HG03342 (cell line): ENCODE measurements at regions not wholly inside any gene's neighbourhood (a gene's known extent, or its start where the extent isn't known, plus 50 kb on each side); places are given as distances from the start of the nearest gene placed in this dataset.
"Not testable (repeated sequence)": the region's sequence is repeated elsewhere in the genome, so short reads cannot be mapped to it uniquely, and the experiment has no call there.

Experiments
- ATAC-seq: cut with Tn5 transposase; IDR thresholded peaks from one replicate; pipeline ENCODE4 v1.9.1; 2021; ENCODE audit warnings: mild to moderate bottlenecking, moderate library complexity; ENCODE audit not compliant: unreplicated experiment

GRCh38 chr3:153785901-153786300 is 335.3 kb upstream of the ARHGEF26 start:
- ATAC-seq = no peak

- no peak for ATAC-seq
These were observed 331.8 kb upstream of the ARHGEF26 start for GRCh38 chr3:153789380-153789779.

GRCh38 chr3:153797056-153797455 is 324.1 kb upstream of the ARHGEF26 start:
- ATAC-seq = not testable (repeated sequence)

GRCh38 chr3:153809097-153809496 is 312.1 kb upstream of the ARHGEF26 start:
- ATAC-seq = no peak

DNA sequence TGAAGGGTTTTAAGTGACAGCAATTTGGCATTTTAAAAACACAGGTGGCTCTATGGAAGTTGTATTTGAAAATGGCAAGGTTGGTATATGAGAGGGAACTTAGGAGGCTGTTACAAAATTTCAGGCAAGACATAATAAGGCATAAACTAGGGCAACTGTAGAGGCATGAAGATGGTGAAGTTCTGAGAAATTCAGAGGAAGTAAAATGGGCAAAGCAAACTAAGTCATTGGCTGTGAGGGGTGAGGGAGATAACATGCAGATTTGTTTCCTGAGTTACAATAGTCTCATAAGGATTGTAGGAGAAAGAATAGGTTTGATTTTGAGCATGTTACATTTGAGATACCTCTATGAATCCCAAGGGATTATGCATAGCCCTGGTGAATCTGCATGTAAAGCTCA is 302.9 kb upstream of the ARHGEF26 start:
- ATAC-seq = no peak

DNA sequence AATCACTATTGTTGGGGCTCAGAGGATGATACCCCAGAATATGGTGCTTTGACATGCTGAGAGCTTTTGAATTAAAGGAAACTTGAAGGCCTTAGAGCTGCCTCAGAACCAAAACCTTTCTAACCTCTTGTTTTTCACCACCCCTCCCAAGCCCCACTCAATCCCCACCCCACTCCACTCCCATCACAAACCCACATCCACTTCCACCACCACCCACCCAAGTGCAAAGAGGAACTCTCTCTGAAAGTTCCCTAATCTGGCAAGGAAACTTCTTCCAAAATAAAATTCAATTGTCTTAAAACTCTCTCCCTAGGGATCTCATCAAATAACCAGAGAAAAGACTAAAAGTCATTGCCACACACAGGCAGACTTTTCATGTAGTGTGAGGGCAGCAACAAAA is 301.2 kb upstream of the ARHGEF26 start:
- ATAC-seq = no peak

GRCh38 chr3:153828346-153828745 is 292.8 kb upstream of the ARHGEF26 start:
- ATAC-seq = not testable (repeated sequence)

DNA sequence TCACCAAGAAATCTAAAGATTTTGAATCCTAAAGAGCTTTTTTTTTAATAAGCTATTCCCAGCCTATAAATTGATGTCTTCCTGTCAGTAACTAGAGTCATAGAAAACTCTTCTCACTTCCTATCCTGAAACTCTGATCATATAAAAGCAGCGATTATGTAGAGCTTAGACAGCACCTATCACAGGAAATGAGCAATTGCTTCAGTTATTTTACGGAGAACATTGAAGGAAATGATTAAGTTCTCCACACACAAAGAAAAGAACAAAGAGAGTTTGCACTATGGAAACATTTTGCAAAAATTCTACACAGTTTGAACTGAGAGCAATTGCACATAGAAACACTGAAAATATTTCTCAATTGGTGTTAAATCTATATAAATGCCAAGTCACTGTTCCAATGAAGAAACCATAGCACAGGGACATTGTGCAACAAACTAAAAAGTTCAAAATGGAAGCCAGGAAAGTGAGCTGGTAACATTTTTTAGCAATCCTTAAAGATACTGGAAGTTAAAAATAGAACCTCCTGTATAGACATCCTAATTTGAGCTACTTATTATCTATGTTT is 291.5 kb upstream of the ARHGEF26 start:
- no peak for ATAC-seq

DNA sequence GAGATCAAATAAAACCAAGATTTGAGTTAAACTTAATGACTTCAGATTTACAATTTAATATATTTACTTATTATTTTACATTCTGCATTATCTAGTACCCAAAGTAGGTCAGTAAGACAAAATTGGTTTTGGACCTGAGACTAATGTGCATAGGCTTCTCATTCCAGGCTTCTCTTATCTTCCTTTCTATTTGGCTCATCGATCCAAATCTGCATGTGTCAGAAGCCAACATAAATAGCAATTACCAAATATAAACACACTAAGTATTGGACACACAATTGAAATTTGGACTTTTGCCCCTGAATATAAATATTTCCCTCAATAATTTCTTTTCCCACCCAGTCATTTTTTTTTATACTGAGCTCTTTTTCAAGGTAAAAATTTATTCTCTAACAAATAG is 290.6 kb upstream of the ARHGEF26 start:
- no peak for ATAC-seq

DNA sequence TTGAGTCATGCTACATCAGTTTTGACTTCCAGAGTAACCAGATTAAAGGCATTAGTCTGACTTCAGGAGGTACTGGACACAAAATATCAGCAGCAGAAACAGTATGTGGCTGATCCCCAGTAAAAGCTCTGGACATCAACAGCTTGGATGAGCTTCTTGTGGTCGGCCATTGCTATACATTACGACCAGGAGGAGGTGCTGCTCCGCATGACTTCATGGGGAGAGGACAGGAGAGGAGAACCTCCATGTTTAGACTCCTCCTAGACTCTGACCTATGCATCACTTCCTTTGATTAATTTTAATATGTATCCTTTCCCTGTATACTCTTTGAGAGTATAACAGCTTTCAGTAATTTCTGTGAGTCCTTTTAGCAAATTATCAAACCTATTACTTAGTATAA is 285.6 kb upstream of the ARHGEF26 start:
- peak; percentile 87 for ATAC-seq

DNA sequence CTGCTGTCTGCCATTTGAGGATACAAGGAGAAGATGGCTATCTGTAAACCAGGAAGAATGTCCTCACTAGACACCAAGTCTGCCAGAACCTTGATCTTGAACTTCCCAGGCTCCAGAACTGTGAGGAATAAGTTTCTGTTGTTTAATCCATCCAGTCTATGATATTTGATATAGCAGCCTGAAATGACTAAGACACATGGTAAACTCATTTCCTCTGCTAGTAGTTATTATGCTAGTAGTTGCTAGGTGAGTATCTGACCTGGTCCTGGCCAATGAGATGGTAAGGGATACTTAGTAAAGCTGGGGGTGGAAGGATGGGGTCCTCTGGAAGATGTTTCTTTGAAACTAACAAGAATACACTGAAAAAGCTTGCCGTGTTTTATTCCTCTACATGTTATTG is 280.7 kb upstream of the ARHGEF26 start:
- ATAC-seq = no peak

DNA sequence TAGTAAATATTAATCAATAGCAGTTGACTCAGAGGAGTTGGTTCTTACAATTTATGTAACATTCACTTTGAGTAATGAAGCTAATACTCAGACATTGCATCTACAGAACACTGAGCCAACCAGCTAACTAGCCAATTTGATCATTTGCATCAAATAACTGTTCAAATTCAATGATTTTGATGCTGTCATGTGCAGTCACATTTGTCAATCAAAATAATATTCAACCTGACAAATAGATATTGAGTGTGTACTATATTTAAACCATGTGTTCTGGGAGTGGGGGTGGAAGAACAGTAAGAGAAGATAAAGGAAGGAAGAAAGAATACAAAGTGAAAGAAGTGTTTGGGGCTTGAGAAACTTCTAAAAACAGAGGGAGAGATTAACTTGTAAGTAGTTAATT is 277.2 kb upstream of the ARHGEF26 start:
- ATAC-seq = no peak

DNA sequence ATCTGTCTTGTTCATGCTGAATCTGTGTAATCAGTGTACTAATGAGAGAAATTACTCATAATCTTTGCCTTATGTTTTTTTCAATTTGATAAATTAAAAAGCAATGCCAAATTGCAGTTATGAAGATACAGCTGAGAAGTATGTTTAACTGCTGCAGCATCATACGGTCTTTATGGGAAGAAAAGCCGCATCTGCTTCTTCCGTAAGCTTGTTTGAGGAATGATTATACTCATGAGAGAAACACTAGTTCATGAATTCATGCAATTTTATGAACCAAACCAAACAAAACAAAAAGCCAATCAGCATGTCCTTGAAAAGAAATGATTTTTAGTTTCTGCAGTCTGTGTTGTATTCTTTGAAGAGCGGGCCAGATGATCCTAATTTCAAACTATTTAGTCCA is 275.9 kb upstream of the ARHGEF26 start:
- ATAC-seq = no peak

DNA sequence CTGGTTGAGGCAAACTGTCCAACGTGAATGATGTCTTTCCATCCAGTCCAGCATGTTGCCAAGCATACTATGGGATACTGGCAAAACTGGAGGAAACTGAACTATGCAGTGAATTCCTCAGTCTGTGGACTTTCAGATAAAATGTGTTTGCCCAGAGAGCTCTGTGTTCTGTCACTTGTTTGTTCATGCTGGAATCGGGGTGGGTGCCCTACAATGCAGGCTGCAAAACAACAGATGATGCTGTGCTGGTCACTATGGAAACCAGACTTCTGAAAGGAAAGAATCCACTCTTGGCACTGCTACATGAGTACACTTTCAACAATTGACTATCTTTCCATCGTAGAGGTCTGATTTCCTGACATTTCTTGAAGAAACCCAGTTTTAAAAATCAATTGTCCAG is 272.5 kb upstream of the ARHGEF26 start:
- no peak for ATAC-seq

DNA sequence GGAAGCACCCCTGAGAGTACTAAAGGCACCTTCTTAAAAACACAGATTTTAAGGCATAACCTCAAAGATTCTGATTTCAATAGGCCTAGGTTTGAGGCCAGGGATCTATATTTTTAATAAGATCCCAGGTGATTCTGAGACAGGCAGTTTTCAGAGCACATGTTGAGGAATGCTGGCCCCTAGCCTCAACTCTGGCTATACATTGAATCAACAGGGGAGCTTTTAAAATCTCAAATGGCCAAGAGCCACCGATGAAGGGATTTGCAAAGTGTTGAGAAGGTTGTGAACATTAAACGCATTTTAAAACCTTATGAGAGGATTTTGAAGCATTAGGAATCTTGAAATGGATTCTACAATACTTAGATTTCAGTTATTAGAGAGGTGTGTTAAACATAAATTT is 268.8 kb upstream of the ARHGEF26 start:
- ATAC-seq = no peak

GRCh38 chr3:153853163-153853562 is 268.0 kb upstream of the ARHGEF26 start:
- ATAC-seq = peak; percentile 41

DNA sequence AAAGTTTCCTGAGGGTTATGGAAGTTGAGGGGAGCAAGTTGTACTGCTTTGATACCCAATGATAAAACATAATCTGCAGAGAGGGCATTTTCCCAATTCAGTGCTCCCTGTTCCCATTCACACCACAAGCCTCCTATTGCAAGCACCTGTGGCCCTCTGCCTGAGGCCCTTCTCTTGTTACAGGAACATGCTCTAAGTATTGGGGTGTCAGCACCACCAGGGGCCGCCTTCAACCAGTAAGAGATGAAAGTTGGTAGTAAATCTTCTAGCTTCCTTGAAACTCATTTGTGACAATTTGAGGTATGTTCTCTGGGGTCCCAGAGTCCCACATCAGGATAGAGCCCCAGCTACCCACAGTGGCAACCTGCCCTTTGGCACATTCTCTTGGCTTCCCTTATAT is 265.4 kb upstream of the ARHGEF26 start:
- peak; percentile 60 for ATAC-seq

DNA sequence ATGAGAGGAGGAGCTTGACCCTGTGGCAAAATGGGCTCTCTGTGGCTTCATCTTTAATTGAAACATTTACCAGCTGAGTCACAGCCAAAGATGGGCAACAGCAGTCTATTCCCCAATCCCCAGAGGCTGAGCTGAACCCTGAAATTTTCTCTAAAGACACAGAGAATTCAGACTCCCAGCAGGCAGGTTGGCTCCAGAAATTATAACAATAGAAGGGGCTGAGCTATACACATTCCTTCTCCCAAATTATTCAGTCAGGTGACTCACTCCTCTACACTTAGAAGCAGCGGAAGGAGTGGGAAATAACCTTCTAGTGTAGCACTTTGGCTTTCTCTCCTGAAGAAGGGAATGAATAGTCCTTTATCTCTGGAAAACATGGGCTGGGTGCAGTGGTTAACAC is 264.3 kb upstream of the ARHGEF26 start:
- ATAC-seq = no peak

DNA sequence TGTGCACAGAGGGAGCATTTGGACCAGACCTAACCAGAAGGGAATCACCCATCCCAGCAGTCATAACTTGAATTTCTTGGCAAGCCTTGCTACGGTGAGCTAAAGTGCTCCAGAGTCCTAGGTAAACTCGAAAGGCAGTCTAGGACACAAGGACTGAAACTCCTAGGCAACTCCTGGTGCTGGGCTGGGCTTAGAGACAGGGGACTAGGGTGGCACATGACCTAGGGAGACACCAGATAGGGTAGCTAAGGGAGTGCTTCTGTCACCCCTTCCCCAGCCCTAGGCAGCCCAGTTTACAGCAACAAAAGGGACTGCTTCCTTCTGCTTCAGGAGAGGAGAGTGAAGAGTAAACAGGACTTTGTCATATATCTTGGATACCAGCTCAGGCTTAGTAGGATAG is 256.4 kb upstream of the ARHGEF26 start:
- ATAC-seq = no peak

GRCh38 chr3:153866901-153867300 is 254.3 kb upstream of the ARHGEF26 start:
- ATAC-seq = no peak

DNA sequence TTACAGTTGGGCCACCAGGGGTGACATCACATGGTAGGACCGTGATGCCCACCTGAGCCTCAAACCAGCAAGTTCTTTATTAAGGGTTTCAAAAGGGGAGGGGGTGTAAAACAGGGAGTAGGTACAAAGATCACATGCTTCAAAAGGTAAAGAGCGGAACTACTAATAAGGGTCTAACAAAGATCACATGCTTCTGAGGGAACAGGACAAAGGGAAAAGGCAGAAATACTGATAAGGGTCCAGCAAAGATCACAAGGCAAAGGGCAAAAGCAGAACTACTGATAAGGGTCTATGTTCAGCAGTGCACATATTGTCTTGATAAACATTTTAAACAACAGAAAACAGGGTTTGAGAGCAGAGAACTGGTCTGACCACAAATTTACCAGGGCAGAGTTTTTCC is 246.8 kb upstream of the ARHGEF26 start:
- not testable (repeated sequence) for ATAC-seq

- no peak for ATAC-seq
These were observed 240.7 kb upstream of the ARHGEF26 start for GRCh38 chr3:153880493-153880892.

GRCh38 chr3:153881201-153881600 is 240.0 kb upstream of the ARHGEF26 start:
- no peak for ATAC-seq

- ATAC-seq = no peak
These were observed 235.8 kb upstream of the ARHGEF26 start for GRCh38 chr3:153885359-153885758.
